B cell (primary cell): ENCODE measurements at regions not wholly inside any gene's neighbourhood (a gene's known extent, or its start where the extent isn't known, plus 50 kb on each side); places are given as distances from the start of the nearest gene placed in this dataset.

Experiments
- ATAC-seq: fragments of 200-7000 bp; cut with Tn5 transposase; one replicate; pipeline ENCODE4 v1.10.0; 2021; ENCODE audit warnings: low read depth, mild to moderate bottlenecking, moderate number of reproducible peaks, moderate library complexity
- CTCF ChIA-PET: fragments of 350-600 bp; sonication (Branson Sonifier 250); formaldehyde crosslinking; loops from one replicate; lab custom pipeline; 2021; ENCODE audit warnings: antibody characterized with exemption, inconsistent platforms; lab: Charles Lee
- POLR2A ChIA-PET: fragments of 350-600 bp; sonication (Branson Sonifier 250); formaldehyde crosslinking; loops from one replicate; lab custom pipeline; 2021; ENCODE audit warnings: antibody characterized with exemption; lab: Charles Lee
- DNase-seq: peaks from one replicate; pipeline ENCODE4 v3.0.0; 2013
- H2AFZ ChIP-seq: 2 replicates; pipeline ENCODE4 v1.6.1; 2012; ENCODE audit warnings: mild to moderate bottlenecking, low read depth, low read length; ENCODE audit not compliant: insufficient read depth, poor library complexity, severe bottlenecking
- H3K27ac ChIP-seq, 2 donors: 1 replicate in 1 of 2; 2 replicates in 1 of 2; pipeline ENCODE4 v1.5.1; 2012 to 2013; ENCODE audit warnings: low read length in 2 of 2, mild to moderate bottlenecking in 2 of 2, moderate library complexity in 1 of 2
- H3K27me3 ChIP-seq, 4 experiments: fragments of 200-600 bp in 1 of 4; sonication (generic) in 1 of 4; replicated peaks in 1 of 4; 1 replicate in 2 of 4; 2 replicates in 2 of 4; pipeline versions ENCODE4 v1.6.1 to v1.7.0; 2013 to 2016; ENCODE audit warnings: low read length in 3 of 4, mild to moderate bottlenecking in 2 of 4, mixed read lengths in 1 of 4, moderate library complexity in 1 of 4; ENCODE audit not compliant: insufficient read depth in 4 of 4, control insufficient read depth in 3 of 4; ENCODE audit errors: control extremely low read depth in 1 of 4
- H3K36me3 ChIP-seq, 2 experiments: replicated peaks in 1 of 2; 1 replicate in 1 of 2; 2 replicates in 1 of 2; pipeline versions ENCODE4 v1.6.1 to v1.7.1; 2013; ENCODE audit warnings: low read length in 1 of 2; ENCODE audit not compliant: insufficient read depth in 2 of 2, control insufficient read depth in 1 of 2; ENCODE audit errors: control extremely low read depth in 1 of 2, extremely low read depth in 1 of 2
- H3K4me1 ChIP-seq, 2 donors: fragments of 200-600 bp in 1 of 2; sonication (generic) in 1 of 2; 1 replicate in 1 of 2; 2 replicates in 1 of 2; pipeline versions ENCODE4 v1.5.1 to v1.6.1; 2013 to 2017; ENCODE audit warnings: low read length in 2 of 2; ENCODE audit not compliant: control insufficient read depth in 2 of 2, insufficient read depth in 2 of 2
- H3K4me2 ChIP-seq: replicated peaks from 2 replicates; pipeline ENCODE3; 2012; ENCODE audit warnings: mild to moderate bottlenecking, low read depth, low read length; ENCODE audit not compliant: poor library complexity, severe bottlenecking
- H3K4me3 ChIP-seq, 5 experiments: fragments of 200-600 bp in 1 of 5; sonication (generic) in 1 of 5; 1 replicate in 3 of 5; 2 replicates in 2 of 5; pipeline versions ENCODE4 v1.5.1 to v1.7.0; 2011 to 2016; ENCODE audit warnings: low read length in 4 of 5, mild to moderate bottlenecking in 4 of 5, low read depth in 2 of 5, control low read depth in 1 of 5, moderate library complexity in 1 of 5; ENCODE audit not compliant: insufficient read depth in 1 of 5; ENCODE audit errors: control extremely low read depth in 1 of 5, extremely low read depth in 1 of 5
- H3K79me2 ChIP-seq: fragments of 200-600 bp; sonication (generic); one replicate; pipeline ENCODE4 v1.6.0; 2016; ENCODE audit warnings: low read length; ENCODE audit not compliant: control insufficient read depth, insufficient read depth
- H3K9ac ChIP-seq: fragments of 200-600 bp; sonication (generic); 2 replicates; pipeline ENCODE4 v1.6.1; 2017; ENCODE audit warnings: mild to moderate bottlenecking, low read length, moderate library complexity
- H3K9me3 ChIP-seq, 3 donors: one replicate each; pipeline versions ENCODE4 v1.6.1 to v1.7.1; 2013; ENCODE audit warnings: low read length in 2 of 3; ENCODE audit not compliant: control insufficient read depth in 2 of 3, insufficient read depth in 1 of 3; ENCODE audit errors: control extremely low read depth in 1 of 3
- H4K20me1 ChIP-seq: 2 replicates; pipeline ENCODE4 v1.6.0; 2012; ENCODE audit warnings: mild to moderate bottlenecking, low read length; ENCODE audit not compliant: insufficient read depth, control insufficient read depth, poor library complexity, severe bottlenecking
- H3K27ac Mint-ChIP-seq: one replicate; pipeline ENCODE4 v1.8.0; 2021; ENCODE audit warnings: mixed read lengths
- H3K27me3 Mint-ChIP-seq: one replicate; pipeline ENCODE4 v1.8.0; 2021; ENCODE audit warnings: mixed read lengths
- H3K4me1 Mint-ChIP-seq: one replicate; pipeline ENCODE4 v1.8.0; 2021; ENCODE audit warnings: mixed read lengths
- H3K4me3 Mint-ChIP-seq: one replicate; pipeline ENCODE4 v1.8.0; 2021; ENCODE audit warnings: mixed read lengths
- H3K9me3 Mint-ChIP-seq: one replicate; pipeline ENCODE4 v1.8.0; 2022; ENCODE audit warnings: mixed read lengths; ENCODE audit not compliant: insufficient read depth
- CTCF ChIP-seq: fragments of 200-600 bp; IDR thresholded peaks from one replicate; pipeline ENCODE4 v1.8.0; 2022; ENCODE audit warnings: antibody characterized with exemption, mild to moderate bottlenecking
- EZH2 ChIP-seq: IDR thresholded peaks from 2 replicates; pipeline ENCODE4 v1.6.1; 2012; ENCODE audit warnings: borderline replicate concordance, low read depth, mild to moderate bottlenecking, moderate library complexity, low read length; ENCODE audit not compliant: insufficient read depth, poor library complexity, severe bottlenecking
- WGBS: methylation state at CpG from one replicate; pipeline ENCODE4 v1.1.5; 2013; ENCODE audit warnings: missing lambda C conversion rate; ENCODE audit not compliant: insufficient coverage; 5-methylcytosine and 5-hydroxymethylcytosine counted together
- intact Hi-C: fragments of 100-400 bp; cut with micrococcal nuclease; formaldehyde crosslinking; loops from one replicate; pipeline ENCODE4 v1.10.0; 2022

GRCh38 chr14:71373773-71374172 is 466.5 kb downstream of the PCNX1 start:
- Mint-ChIP-seq H3K4me3 (no peak overlapping the region), H3K9me3 (peaks cover 2% of the 10 kb centered on the region), H3K27ac (peak overlapping the region; percentile 53), H3K4me1 (peaks cover 55% of the 10 kb centered on the region), H3K27me3 (no peaks in the 10 kb centered on the region)
- H3K9me3 ChIP-seq: peaks cover 0 to 15% (median 0%) of the 10 kb centered on the region in 3 donors
- no peak for TF ChIP-seq EZH2
- TF ChIP-seq CTCF: no peak
- no CpG with 5 or more reads among the region's 1 CpG for WGBS
- H3K4me3 ChIP-seq: no peak overlapping the region
- H3K4me2 ChIP-seq: no peak overlapping the region
- intact Hi-C loops: no loop called here
- H4K20me1 ChIP-seq: no peaks in the 10 kb centered on the region
- ChIA-PET CTCF (no interaction called here), POLR2A (interaction anchor here (0.7 kb wide), 1 partner anchor 11 kb away, joined by 5 read pairs; no protein-coding TSS in a partner anchor)
- peaks cover 0 to 2% of the 10 kb centered on the region in 2 experiments for H3K36me3 ChIP-seq
- H3K9ac ChIP-seq: no peak overlapping the region
- DNase-seq: no peak
- ATAC-seq: no peak
- H3K4me1 ChIP-seq: peaks cover 14 to 31% of the 10 kb centered on the region in 2 donors
- H3K79me2 ChIP-seq: peaks cover 84% of the 10 kb centered on the region
- no peak overlapping the region for H2AFZ ChIP-seq
- H3K27ac ChIP-seq: no peak overlapping the region
- no peaks in the 10 kb centered on the region for H3K27me3 ChIP-seq

GRCh38 chr14:71374989-71375388 is 467.7 kb downstream of the PCNX1 start:
- H2AFZ ChIP-seq: no peak overlapping the region
- peaks cover 0 to 19% (median 0%) of the 10 kb centered on the region in 3 donors for H3K9me3 ChIP-seq
- H3K27me3 ChIP-seq: no peaks in the 10 kb centered on the region
- Mint-ChIP-seq H3K4me1 (peaks cover 62% of the 10 kb centered on the region), H3K9me3 (peaks cover 2% of the 10 kb centered on the region), H3K27ac (peak overlapping the region; percentile 56), H3K4me3 (no peak overlapping the region), H3K27me3 (no peaks in the 10 kb centered on the region)
- peaks cover 96% of the 10 kb centered on the region for H3K79me2 ChIP-seq
- no peak overlapping the region for H3K4me3 ChIP-seq
- peaks cover 19 to 40% of the 10 kb centered on the region in 2 donors for H3K4me1 ChIP-seq
- H3K9ac ChIP-seq: no peak overlapping the region
- DNase-seq: no peak
- ATAC-seq: no peak
- H3K27ac ChIP-seq: no peak overlapping the region
- no CpG with 5 or more reads among the region's 1 CpG for WGBS
- no peak for TF ChIP-seq CTCF
- no peak for TF ChIP-seq EZH2
- intact Hi-C loops: no loop called here
- ChIA-PET POLR2A (no interaction called here), CTCF (no interaction called here)
- H3K4me2 ChIP-seq: no peak overlapping the region
- peaks cover 0 to 2% of the 10 kb centered on the region in 2 experiments for H3K36me3 ChIP-seq
- no peaks in the 10 kb centered on the region for H4K20me1 ChIP-seq
